HG03139 (cell line): ENCODE measurements at regions not wholly inside any gene's neighbourhood (a gene's known extent, or its start where the extent isn't known, plus 50 kb on each side); places are given as distances from the start of the nearest gene placed in this dataset.
"Not testable (repeated sequence)": the region's sequence is repeated elsewhere in the genome, so short reads cannot be mapped to it uniquely, and the experiment has no call there.

ENCODE experiments used
- ATAC-seq: cut with Tn5 transposase; IDR thresholded peaks from one replicate; pipeline ENCODE4 v1.9.1; 2021; ENCODE audit not compliant: unreplicated experiment

GRCh38 chr2:76178610-76179009, 467.9 kb upstream of the GCFC2 start:
- no peak for ATAC-seq

GRCh38 chr2:76175295-76175694, 464.6 kb upstream of the GCFC2 start:
- ATAC-seq = no peak

- ATAC-seq = no peak
Measured at GRCh38 chr2:76174505-76174904, 463.8 kb upstream of the GCFC2 start.

GRCh38 chr2:76173206-76173605, 462.5 kb upstream of the GCFC2 start:
- ATAC-seq = not testable (repeated sequence)

GRCh38 chr2:76172154-76172595, 461.5 kb upstream of the GCFC2 start:
- ATAC-seq = not testable (repeated sequence)

- no peak for ATAC-seq
Measured at GRCh38 chr2:76170856-76171255, 460.1 kb upstream of the GCFC2 start.

- no peak for ATAC-seq
Measured at GRCh38 chr2:76170009-76170384, 459.3 kb upstream of the GCFC2 start.

GRCh38 chr2:76169276-76170008, 458.7 kb upstream of the GCFC2 start:
- no peak for ATAC-seq

GRCh38 chr2:76163860-76164259, 453.1 kb upstream of the GCFC2 start:
- ATAC-seq = no peak

GRCh38 chr2:76160670-76161069, 450.0 kb upstream of the GCFC2 start:
- no peak for ATAC-seq

GRCh38 chr2:76159042-76159648, 448.4 kb upstream of the GCFC2 start:
- ATAC-seq = no peak

- ATAC-seq = no peak
Measured at GRCh38 chr2:76157531-76157930, 446.8 kb upstream of the GCFC2 start.

- no peak for ATAC-seq
Measured at GRCh38 chr2:76154981-76155380, 444.3 kb upstream of the GCFC2 start.

- ATAC-seq = no peak
Measured at GRCh38 chr2:76149846-76150245, 439.1 kb upstream of the GCFC2 start.

GRCh38 chr2:76139303-76139702, 428.6 kb upstream of the GCFC2 start:
- not testable (repeated sequence) for ATAC-seq

GRCh38 chr2:76128622-76129021, 417.9 kb upstream of the GCFC2 start:
- ATAC-seq = no peak

- ATAC-seq = no peak
Measured at GRCh38 chr2:76120176-76120575, 409.5 kb upstream of the GCFC2 start.

- ATAC-seq = no peak
Measured at GRCh38 chr2:76089683-76090082, 379.0 kb upstream of the GCFC2 start.

GRCh38 chr2:76083248-76083647, 372.5 kb upstream of the GCFC2 start:
- ATAC-seq = no peak

- no peak for ATAC-seq
Measured at GRCh38 chr2:76082509-76082908, 371.8 kb upstream of the GCFC2 start.

- ATAC-seq = no peak
Measured at GRCh38 chr2:76080154-76080553, 369.4 kb upstream of the GCFC2 start.

- no peak for ATAC-seq
Measured at GRCh38 chr2:76075126-76075525, 364.4 kb upstream of the GCFC2 start.
